H1 (cell line): ENCODE measurements at regions not wholly inside any gene's neighbourhood (a gene's known extent, or its start where the extent isn't known, plus 50 kb on each side); places are given as distances from the start of the nearest gene placed in this dataset.

Experiments
- CTCF ChIA-PET: fragments of 300-600 bp; sonication (Branson Sonifier 250); formaldehyde crosslinking; loops from one replicate; lab custom pipeline; 2021; ENCODE audit not compliant: partially characterized antibody; lab: Charles Lee
- POLR2A ChIA-PET: fragments of 300-600 bp; sonication (Branson Sonifier 250); formaldehyde crosslinking; loops from one replicate; lab custom pipeline; 2021; ENCODE audit warnings: inconsistent platforms; ENCODE audit not compliant: partially characterized antibody; lab: Charles Lee
- DNase-seq, 2 experiments: peaks; one replicate each; pipeline versions ENCODE4 v3.0.0 to v3.0.0-alpha.2; 2010 to 2022; ENCODE audit warnings: low spot score in 2 of 2, low read depth in 1 of 2, mixed read lengths in 1 of 2
- FAIRE-seq: peaks from 2 replicates; lab custom pipeline; 2011; peaks lifted over from hg19 to GRCh38; lab: Jason Lieb, UNC
- H2AFZ ChIP-seq: 2 replicates; pipeline ENCODE4 v1.8.1; 2012; ENCODE audit warnings: low read length, inconsistent platforms
- H2AK5ac ChIP-seq: 2 replicates; pipeline ENCODE4 v1.6.1; 2013; ENCODE audit warnings: low read depth, low read length
- H2BK120ac ChIP-seq: replicated peaks from 2 replicates; pipeline ENCODE3; 2013; ENCODE audit warnings: low read depth, low read length, inconsistent platforms
- H2BK12ac ChIP-seq: 2 replicates; pipeline ENCODE4 v1.6.1; 2013; ENCODE audit warnings: low read depth, low read length
- H2BK15ac ChIP-seq: 2 replicates; pipeline ENCODE4 v1.6.1; 2013; ENCODE audit warnings: low read length
- H2BK20ac ChIP-seq: 2 replicates; pipeline ENCODE4 v1.6.1; 2013; ENCODE audit warnings: low read length
- H2BK5ac ChIP-seq: 2 replicates; pipeline ENCODE4 v1.6.1; 2013; ENCODE audit warnings: low read depth, low read length
- H3K14ac ChIP-seq: 2 replicates; pipeline ENCODE4 v1.6.1; 2013; ENCODE audit warnings: inconsistent platforms; ENCODE audit not compliant: insufficient read length
- H3K18ac ChIP-seq: 2 replicates; pipeline ENCODE4 v1.6.1; 2013; ENCODE audit warnings: low read length; ENCODE audit errors: extremely low read depth
- H3K23ac ChIP-seq: 2 replicates; pipeline ENCODE4 v1.6.1; 2013; ENCODE audit warnings: inconsistent platforms; ENCODE audit not compliant: insufficient read length
- H3K23me2 ChIP-seq: 2 replicates; pipeline ENCODE4 v1.6.1; 2013; ENCODE audit warnings: low read depth, low read length
- H3K27ac ChIP-seq: 2 replicates; pipeline ENCODE4 v1.6.1; 2011; ENCODE audit warnings: low read depth, low read length, inconsistent platforms
- H3K27me3 ChIP-seq, 4 experiments: replicated peaks in 1 of 4; 1 replicate in 1 of 4; 2 replicates in 3 of 4; pipeline versions ENCODE4 v1.6.1 to v1.8.1; 2011 to 2013; ENCODE audit warnings: low read length in 3 of 4, mild to moderate bottlenecking in 3 of 4, inconsistent platforms in 2 of 4, mixed read lengths in 2 of 4, moderate library complexity in 1 of 4; ENCODE audit not compliant: control insufficient read depth in 3 of 4, insufficient read depth in 3 of 4; ENCODE audit errors: extremely low read depth in 1 of 4
- H3K36me3 ChIP-seq, 4 experiments: 2 replicates each; pipeline versions ENCODE4 v1.6.1 to v1.8.1; 2011 to 2013; ENCODE audit warnings: mild to moderate bottlenecking in 4 of 4, low read length in 3 of 4, moderate library complexity in 2 of 4, control low read depth in 1 of 4, inconsistent platforms in 1 of 4; ENCODE audit not compliant: insufficient read depth in 4 of 4, control insufficient read depth in 2 of 4
- H3K4ac ChIP-seq: replicated peaks from 2 replicates; pipeline ENCODE3; 2013; ENCODE audit warnings: low read length, low read depth, mixed read lengths, inconsistent platforms; ENCODE audit not compliant: insufficient read length
- H3K4me1 ChIP-seq, 4 experiments: replicated peaks in 1 of 4; 1 replicate in 1 of 4; 2 replicates in 3 of 4; pipeline versions ENCODE4 v1.6.1 to v1.8.1; 2011 to 2013; ENCODE audit warnings: low read length in 3 of 4, inconsistent platforms in 2 of 4, mixed read lengths in 1 of 4; ENCODE audit not compliant: insufficient read depth in 4 of 4, control insufficient read depth in 3 of 4
- H3K4me2 ChIP-seq, 2 experiments: 2 replicates each; pipeline versions ENCODE4 v1.6.1 to v1.8.1; 2011 to 2013; ENCODE audit warnings: low read depth in 2 of 2, low read length in 2 of 2, control low read depth in 1 of 2, inconsistent platforms in 1 of 2, mild to moderate bottlenecking in 1 of 2; ENCODE audit not compliant: insufficient read depth in 1 of 2
- H3K4me3 ChIP-seq, 4 experiments: fragments of 200-600, 300-600 bp in 1 of 4; sonication (generic), shearing (Covaris generic), sonication (Bioruptor Twin) in 1 of 4; 2 replicates each; pipeline versions ENCODE4 v1.5.1 to v1.8.1; 2011 to 2016; ENCODE audit warnings: low read length in 4 of 4, low read depth in 3 of 4, control low read depth in 2 of 4, inconsistent platforms in 2 of 4, mild to moderate bottlenecking in 2 of 4, mixed read lengths in 1 of 4, moderate library complexity in 1 of 4; ENCODE audit not compliant: insufficient read depth in 2 of 4; ENCODE audit errors: extremely low read depth in 1 of 4
- H3K56ac ChIP-seq: replicated peaks from 2 replicates; pipeline ENCODE3; 2013; ENCODE audit warnings: low read depth, mild to moderate bottlenecking, mixed read lengths, low read length, inconsistent platforms; ENCODE audit not compliant: insufficient read length
- H3K79me1 ChIP-seq: 2 replicates; pipeline ENCODE4 v1.6.1; 2013; ENCODE audit warnings: low read depth, low read length, control low read depth
- H3K79me2 ChIP-seq, 2 experiments: 2 replicates each; pipeline versions ENCODE4 v1.6.1 to v1.8.1; 2012 to 2013; ENCODE audit warnings: low read length in 2 of 2, mild to moderate bottlenecking in 2 of 2, inconsistent platforms in 1 of 2; ENCODE audit not compliant: insufficient read depth in 2 of 2, control insufficient read depth in 1 of 2
- H3K9ac ChIP-seq, 4 experiments: replicated peaks in 1 of 4; 1 replicate in 1 of 4; 2 replicates in 3 of 4; pipeline versions ENCODE4 v1.6.1 to v1.8.1; 2011 to 2013; ENCODE audit warnings: low read depth in 3 of 4, low read length in 3 of 4, control low read depth in 2 of 4, mild to moderate bottlenecking in 2 of 4, moderate library complexity in 2 of 4, inconsistent platforms in 1 of 4; ENCODE audit errors: extremely low read depth in 1 of 4
- H3K9me3 ChIP-seq, 2 experiments: 2 replicates each; pipeline versions ENCODE4 v1.6.1 to v1.8.1; 2012 to 2013; ENCODE audit warnings: mild to moderate bottlenecking in 2 of 2, moderate library complexity in 2 of 2, control low read depth in 1 of 2, inconsistent platforms in 1 of 2, low read depth in 1 of 2, low read length in 1 of 2, mixed read lengths in 1 of 2; ENCODE audit not compliant: insufficient read depth in 2 of 2
- H4K20me1 ChIP-seq, 2 experiments: replicated peaks in 1 of 2; 2 replicates each; pipeline versions ENCODE3 to v1.8.1; 2011 to 2013; ENCODE audit warnings: inconsistent platforms in 2 of 2, low read length in 2 of 2, mild to moderate bottlenecking in 1 of 2; ENCODE audit not compliant: insufficient read depth in 2 of 2, control insufficient read depth in 1 of 2
- H4K5ac ChIP-seq: 2 replicates; pipeline ENCODE4 v1.6.1; 2013; ENCODE audit warnings: low read length, low read depth, mixed read lengths, inconsistent platforms; ENCODE audit not compliant: insufficient read length
- H4K8ac ChIP-seq: 2 replicates; pipeline ENCODE4 v1.8.0; 2013; ENCODE audit warnings: mild to moderate bottlenecking, moderate library complexity, low read length, inconsistent platforms; ENCODE audit not compliant: insufficient read depth; ENCODE audit errors: extremely low read depth
- H4K91ac ChIP-seq: replicated peaks from 2 replicates; pipeline ENCODE3; 2013; ENCODE audit warnings: low read length, mixed read lengths, inconsistent platforms; ENCODE audit not compliant: insufficient read length
- BCL11A ChIP-seq, 2 experiments: IDR thresholded peaks; one replicate each; pipeline ENCODE4 v1.6.1; 2011; ENCODE audit warnings: low read depth in 2 of 2, low read length in 2 of 2, mild to moderate bottlenecking in 2 of 2
- EP300 ChIP-seq, 2 experiments: IDR thresholded peaks; 1 replicate in 1 of 2; 2 replicates in 1 of 2; pipeline ENCODE4 v1.6.1; 2011 to 2012; ENCODE audit warnings: low read depth in 2 of 2, low read length in 2 of 2, mild to moderate bottlenecking in 2 of 2, borderline replicate concordance in 1 of 2, inconsistent platforms in 1 of 2, moderate library complexity in 1 of 2
- HDAC2 ChIP-seq, 2 experiments: fragments of 300-600 bp in 1 of 2; sonication (generic) in 1 of 2; IDR thresholded peaks; 2 replicates each; pipeline ENCODE4 v1.6.1; 2011 to 2012; ENCODE audit warnings: low read depth in 2 of 2, low read length in 2 of 2, mild to moderate bottlenecking in 2 of 2, moderate library complexity in 2 of 2, borderline replicate concordance in 1 of 2, inconsistent platforms in 1 of 2
- HDAC6 ChIP-seq: IDR thresholded peaks from one replicate; pipeline ENCODE4 v1.7.1; 2012; ENCODE audit warnings: low read depth, mild to moderate bottlenecking, inconsistent platforms, low read length, moderate library complexity
- POU5F1 ChIP-seq: IDR thresholded peaks from 2 replicates; pipeline ENCODE4 v1.6.1; 2011; ENCODE audit warnings: low read depth, mild to moderate bottlenecking, low read length, moderate library complexity
- SRF ChIP-seq: IDR thresholded peaks from 2 replicates; pipeline ENCODE4 v1.6.1; 2011; ENCODE audit warnings: mild to moderate bottlenecking, low read depth, low read length, moderate library complexity
- ZNF274 ChIP-seq: IDR thresholded peaks from 2 replicates; pipeline ENCODE4 v1.7.0; 2012; ENCODE audit warnings: low read length, borderline replicate concordance; ENCODE audit errors: extremely low read depth
- WGBS, 2 experiments: shearing (Covaris generic) in 1 of 2; methylation state at CpG; one replicate each; pipeline versions ENCODE4 v1.1.6 to v1.1.7; 2013 to 2015; ENCODE audit warnings: low lambda C conversion rate in 2 of 2, mixed read lengths in 2 of 2, inconsistent platforms in 1 of 2, low coverage in 1 of 2, missing lambda C conversion rate in 1 of 2; ENCODE audit not compliant: insufficient replicate concordance in 2 of 2, insufficient coverage in 1 of 2, insufficient read length in 1 of 2; ENCODE audit errors: extremely low coverage in 1 of 2, missing lambda C conversion rate in 1 of 2; 5-methylcytosine and 5-hydroxymethylcytosine counted together

DNA sequence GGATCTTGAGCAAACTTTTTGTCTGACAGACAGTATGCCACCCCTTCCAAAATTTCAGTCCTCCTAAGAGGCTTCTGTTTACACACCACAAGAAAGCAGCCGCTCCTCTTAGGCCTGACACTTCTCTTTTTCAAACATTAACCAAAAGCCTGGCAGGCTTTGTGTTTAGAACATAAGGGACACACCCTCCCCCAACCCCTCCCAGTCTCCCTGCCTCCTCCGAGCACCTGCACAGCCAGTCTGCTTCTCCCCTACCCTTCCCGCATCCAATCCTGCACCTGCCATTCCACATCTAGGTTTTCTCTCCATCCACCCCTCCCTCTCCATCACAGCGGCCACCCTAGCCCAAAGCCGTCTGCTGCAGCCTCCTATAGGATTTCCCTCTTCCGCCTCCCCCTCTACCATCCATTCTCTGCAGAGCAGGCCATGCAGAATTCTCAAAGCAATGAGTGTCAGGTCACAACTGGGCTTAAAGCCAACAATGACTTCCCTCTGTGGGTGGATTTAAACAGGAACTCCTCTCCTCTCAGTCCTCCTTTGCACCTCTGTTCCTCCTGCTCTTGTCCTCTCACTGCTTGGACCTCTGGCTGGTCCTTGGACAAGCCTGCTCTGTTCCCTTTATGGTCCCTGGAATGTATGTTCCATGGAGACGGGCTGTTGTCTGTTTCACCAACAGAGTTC, 478.2 kb downstream of the NPHP4 start:
- Histone ChIP-seq H3K4me2 (no peak overlapping the region), H3K79me1 (no peaks in the 10 kb centered on the region), H3K27ac (no peak overlapping the region), H2BK12ac (no peak overlapping the region), H2BK20ac (no peak overlapping the region), H4K8ac (no peak overlapping the region), H2AFZ (no peak overlapping the region), H3K79me2 (no peaks in the 10 kb centered on the region), H4K91ac (no peak overlapping the region), H3K36me3 (no peaks in the 10 kb centered on the region), H3K23me2 (no peaks in the 10 kb centered on the region), H3K4me1 (0 out of 7 replicates have a peak, but pooled peaks cover 0 to 2% (median 0%) of the 10 kb centered on the region in 4 experiments), H3K9ac (no peak overlapping the region), H3K4me3 (no peak overlapping the region), H2BK120ac (no peak overlapping the region), H3K4ac (no peak overlapping the region), H2BK15ac (no peak overlapping the region), H3K18ac (no peak overlapping the region), H4K20me1 (no peaks in the 10 kb centered on the region), H3K56ac (no peak overlapping the region), H2AK5ac (no peak overlapping the region), H2BK5ac (no peak overlapping the region), H3K9me3 (no peaks in the 10 kb centered on the region), H3K14ac (no peak overlapping the region), H3K27me3 (no peaks in the 10 kb centered on the region), H4K5ac (no peak overlapping the region), H3K23ac (no peak overlapping the region)
- WGBS, 2 experiments, result 93% methylated on average over 7 of the region's 7 CpGs; no CpG with 5 or more reads in 1 of the 2 experiments
- ChIA-PET POLR2A (no interaction called here), CTCF (interaction anchor here (0.6 to 5.8 kb wide), 40 partner anchors 9 to 643 kb away, joined by 3 to 36 read pairs (median 4); no protein-coding TSS in a partner anchor)
- FAIRE-seq (no peak), DNase-seq (no peak)
- TF ChIP-seq HDAC2 (IDR thresholded peaks at IDR 0.05; ENCODE audit: borderline replicate concordance in 1 of 2, low read depth in 2 of 2, low read length in 2 of 2) (no peak), POU5F1 (no peak), ZNF274 (no peak), BCL11A (IDR thresholded peaks at IDR 0.05; ENCODE audit: low read depth in 2 of 2, low read length in 2 of 2) (no peak), EP300 (IDR thresholded peaks at IDR 0.05; ENCODE audit: borderline replicate concordance in 1 of 2, low read depth in 2 of 2, low read length in 2 of 2) (no peak), HDAC6 (no peak), SRF (no peak)
